SK-N-SH (cell line): ENCODE measurements at regions not wholly inside any gene's neighbourhood (a gene's known extent, or its start where the extent isn't known, plus 50 kb on each side); places are given as distances from the start of the nearest gene placed in this dataset.

Experiments
- CTCF ChIA-PET: fragments of 300-600, 350-600 bp; formaldehyde crosslinking; extraction: SDS; loops from one replicate; lab custom pipeline; 2021; lab: Yijun Ruan, JAX
- POLR2A ChIA-PET: fragments of 350-600 bp; sonication (Branson Sonifier 250); formaldehyde crosslinking; extraction: SDS; loops from one replicate; lab custom pipeline; 2020; ENCODE audit warnings: antibody characterized with exemption, inconsistent platforms; lab: Yijun Ruan, JAX
- DNase-seq: peaks from one replicate; pipeline ENCODE4 v3.0.0; 2012
- H2AFZ ChIP-seq: fragments of 200-600 bp; sonication (generic); 2 replicates; pipeline ENCODE4 v1.8.1; 2016; ENCODE audit warnings: antibody characterized with exemption, mild to moderate bottlenecking, low read depth
- H3F3A ChIP-seq: fragments of 200-600 bp; sonication (generic); replicated peaks from 2 replicates; pipeline ENCODE3; 2016; ENCODE audit warnings: antibody characterized with exemption, mild to moderate bottlenecking; ENCODE audit not compliant: insufficient read depth
- H3K27ac ChIP-seq, 2 experiments: fragments of 200-500 bp in 1 of 2; fragments of 200-600 bp in 1 of 2; sonication (Bioruptor generic) in 1 of 2; sonication (generic), shearing (Covaris generic) in 1 of 2; 2 replicates each; pipeline versions ENCODE4 v1.5.1 to v1.6.1; 2014 to 2016; ENCODE audit warnings: low read depth in 2 of 2, inconsistent platforms in 1 of 2, low read length in 1 of 2, mild to moderate bottlenecking in 1 of 2, mixed read lengths in 1 of 2
- H3K27me3 ChIP-seq: fragments of 200-600 bp; sonication (generic), shearing (Covaris generic); 2 replicates; pipeline ENCODE4 v1.6.1; 2016; ENCODE audit warnings: mixed run types; ENCODE audit not compliant: insufficient read depth
- H3K36me3 ChIP-seq, 2 experiments: fragments of 200-500 bp in 1 of 2; fragments of 200-600 bp in 1 of 2; sonication (Bioruptor generic) in 1 of 2; sonication (generic) in 1 of 2; replicated peaks in 1 of 2; 2 replicates each; pipeline versions ENCODE3 to v1.5.1; 2014 to 2016; ENCODE audit warnings: low read length in 1 of 2, mild to moderate bottlenecking in 1 of 2; ENCODE audit not compliant: insufficient read depth in 2 of 2, control insufficient read depth in 1 of 2
- H3K4me1 ChIP-seq, 2 experiments: fragments of 200-500 bp in 1 of 2; fragments of 200-600 bp in 1 of 2; sonication (Bioruptor generic) in 1 of 2; sonication (generic), shearing (Covaris generic) in 1 of 2; 2 replicates each; pipeline versions ENCODE4 v1.5.1 to v1.6.1; 2014 to 2016; ENCODE audit warnings: low read depth in 1 of 2, low read length in 1 of 2, mixed run types in 1 of 2; ENCODE audit not compliant: insufficient read depth in 2 of 2, control insufficient read depth in 1 of 2
- H3K4me2 ChIP-seq: fragments of 200-600 bp; sonication (generic), shearing (Covaris generic); 2 replicates; pipeline ENCODE4 v1.6.1; 2017; ENCODE audit warnings: mixed run types
- H3K4me3 ChIP-seq, 2 experiments: fragments of 200-500 bp in 1 of 2; fragments of 200-600 bp in 1 of 2; sonication (Bioruptor generic) in 1 of 2; sonication (generic), shearing (Covaris generic) in 1 of 2; 2 replicates each; pipeline versions ENCODE4 v1.5.1 to v1.8.1; 2014 to 2016; ENCODE audit warnings: low read depth in 2 of 2, inconsistent platforms in 1 of 2, low read length in 1 of 2, mild to moderate bottlenecking in 1 of 2, mixed read lengths in 1 of 2, moderate library complexity in 1 of 2
- H3K79me2 ChIP-seq: fragments of 200-600 bp; sonication (generic); 2 replicates; pipeline ENCODE4 v1.8.1; 2017; ENCODE audit warnings: mild to moderate bottlenecking; ENCODE audit not compliant: insufficient read depth
- H3K9ac ChIP-seq: fragments of 200-600 bp; sonication (generic); 2 replicates; pipeline ENCODE4 v1.6.1; 2017; ENCODE audit warnings: mixed run types
- H3K9me2 ChIP-seq: fragments of 200-600 bp; sonication (generic); 2 replicates; pipeline ENCODE4 v1.6.1; 2017; ENCODE audit warnings: mixed run types
- H3K9me3 ChIP-seq: fragments of 200-600 bp; sonication (generic); 2 replicates; pipeline ENCODE4 v1.6.1; 2017; ENCODE audit warnings: mixed run types, mild to moderate bottlenecking, moderate library complexity
- H4K20me1 ChIP-seq: fragments of 200-600 bp; sonication (generic); 2 replicates; pipeline ENCODE4 v1.6.1; 2017; ENCODE audit warnings: mild to moderate bottlenecking, mixed run types; ENCODE audit not compliant: insufficient read depth
- CTCF ChIP-seq: fragments of 200-600 bp; sonication (generic); IDR thresholded peaks from 2 replicates; pipeline ENCODE4 v1.6.1; 2017; ENCODE audit warnings: antibody characterized with exemption, mild to moderate bottlenecking, moderate library complexity
- ELF1 ChIP-seq: IDR thresholded peaks from 2 replicates; pipeline ENCODE4 v1.4.0; 2012
- EZH2phosphoT487 ChIP-seq: fragments of 200-600 bp; sonication (generic); IDR thresholded peaks from 2 replicates; pipeline ENCODE4 v1.6.1; 2017; ENCODE audit warnings: low read depth, mixed run types, mild to moderate bottlenecking, antibody characterized with exemption, moderate library complexity, borderline replicate concordance
- FOXM1 ChIP-seq: IDR thresholded peaks from 2 replicates; pipeline ENCODE4 v1.4.0; 2012; ENCODE audit warnings: low read depth, mild to moderate bottlenecking
- IRF3 ChIP-seq: fragments of 150-350 bp; IDR thresholded peaks from 2 replicates; pipeline ENCODE4 v1.6.1; 2016; ENCODE audit warnings: mild to moderate bottlenecking, low read depth, low read length
- JUND ChIP-seq: IDR thresholded peaks from 2 replicates; pipeline ENCODE4 v1.4.0; 2012
- MEF2A ChIP-seq: IDR thresholded peaks from 2 replicates; pipeline ENCODE4 v1.4.0; 2012; ENCODE audit warnings: low read depth, borderline replicate concordance
- NFIC ChIP-seq: IDR thresholded peaks from 2 replicates; pipeline ENCODE4 v1.4.0; 2012; ENCODE audit warnings: borderline replicate concordance
- POLR2AphosphoS5 ChIP-seq: IDR thresholded peaks from 2 replicates; pipeline ENCODE4 v1.6.1; 2012; ENCODE audit warnings: low read depth, low read length
- RAD21 ChIP-seq: IDR thresholded peaks from 2 replicates; pipeline ENCODE4 v1.6.1; 2012; ENCODE audit warnings: mild to moderate bottlenecking, low read length
- RFX5 ChIP-seq: IDR thresholded peaks from 2 replicates; pipeline ENCODE4 v1.6.1; 2012; ENCODE audit warnings: mild to moderate bottlenecking, improper control_type of control experiment, low read length
- RXRA ChIP-seq: IDR thresholded peaks from 2 replicates; pipeline ENCODE4 v1.4.0; 2012; ENCODE audit warnings: low read depth, mild to moderate bottlenecking, borderline replicate concordance
- SIN3A ChIP-seq: IDR thresholded peaks from 2 replicates; pipeline ENCODE4 v1.6.1; 2012; ENCODE audit warnings: low read depth, mild to moderate bottlenecking, low read length, moderate library complexity, borderline replicate concordance
- SMC3 ChIP-seq: IDR thresholded peaks from 2 replicates; pipeline ENCODE4 v1.6.1; 2012; ENCODE audit warnings: low read depth, low read length, improper control_type of control experiment
- WGBS: methylation state at CpG from one replicate; pipeline ENCODE4 v1.1.6; 2017; ENCODE audit warnings: low lambda C conversion rate; 5-methylcytosine and 5-hydroxymethylcytosine counted together

GRCh38 chr10:111887266-111887665, 296.3 kb downstream of the GPAM start:
- Histone ChIP-seq H3K4me3 (no peak overlapping the region), H3K9me2 (no peaks in the 10 kb centered on the region), H3K79me2 (no peaks in the 10 kb centered on the region), H3K36me3 (no peaks in the 10 kb centered on the region), H4K20me1 (no peaks in the 10 kb centered on the region), H3K9ac (no peak overlapping the region), H3K4me2 (no peak overlapping the region), H3F3A (no peaks in the 10 kb centered on the region), H3K27ac (no peak overlapping the region), H3K4me1 (no peaks in the 10 kb centered on the region), H3K27me3 (no peaks in the 10 kb centered on the region), H3K9me3 (peaks cover 5% of the 10 kb centered on the region; the same call in 1 of the 2 replicates), H2AFZ (no peak overlapping the region)
- ChIA-PET POLR2A (no interaction called here), CTCF (interaction anchor here (2.0 kb wide), 1 partner anchor 251 kb away, joined by 6 read pairs; no protein-coding TSS in a partner anchor)
- WGBS: 10% methylated on average over 2 of the region's 2 CpGs
- no peak for DNase-seq
- TF ChIP-seq MEF2A: no peak
- TF ChIP-seq RXRA: no peak
- no peak for TF ChIP-seq RFX5
- TF ChIP-seq POLR2AphosphoS5: no peak
- no peak for TF ChIP-seq SIN3A
- no peak for TF ChIP-seq IRF3
- TF ChIP-seq FOXM1: no peak
- no peak for TF ChIP-seq NFIC
- no peak for TF ChIP-seq JUND
- TF ChIP-seq CTCF: no peak
- TF ChIP-seq RAD21: no peak

- TF ChIP-seq EZH2phosphoT487: no peak
- TF ChIP-seq SMC3: no peak
- TF ChIP-seq RAD21: no peak
- no peak for TF ChIP-seq ELF1
- CTCF ChIA-PET: no interaction called here
- H3K9ac ChIP-seq: no peak overlapping the region
Observed at GRCh38 chr10:111890046-111890445, 293.5 kb downstream of the GPAM start.

More at GRCh38 chr10:111890046-111890445, 293.5 kb downstream of the GPAM start:
- H3K27me3 ChIP-seq: no peaks in the 10 kb centered on the region
- POLR2A ChIA-PET: no interaction called here
- H3K27ac ChIP-seq: no peak overlapping the region
- no peak for DNase-seq
- H3K9me3 ChIP-seq: peaks cover 6% of the 10 kb centered on the region; the same call in 1 of the 2 replicates
- H3K4me1 ChIP-seq: no peaks in the 10 kb centered on the region
- no peak overlapping the region for H3K4me2 ChIP-seq
- H3K79me2 ChIP-seq: no peaks in the 10 kb centered on the region
- 11% methylated on average over 3 of the region's 3 CpGs for WGBS
- no peak overlapping the region for H3K4me3 ChIP-seq
- H3F3A ChIP-seq: no peaks in the 10 kb centered on the region
- no peaks in the 10 kb centered on the region for H4K20me1 ChIP-seq
- no peak overlapping the region for H2AFZ ChIP-seq
- no peaks in the 10 kb centered on the region for H3K9me2 ChIP-seq
- H3K36me3 ChIP-seq: no peaks in the 10 kb centered on the region
